ENCODE measurements at regions not wholly inside any gene's neighbourhood (a gene's known extent, or its start where the extent isn't known, plus 50 kb on each side); places are given as distances from the start of the nearest gene placed in this dataset.

DNA sequence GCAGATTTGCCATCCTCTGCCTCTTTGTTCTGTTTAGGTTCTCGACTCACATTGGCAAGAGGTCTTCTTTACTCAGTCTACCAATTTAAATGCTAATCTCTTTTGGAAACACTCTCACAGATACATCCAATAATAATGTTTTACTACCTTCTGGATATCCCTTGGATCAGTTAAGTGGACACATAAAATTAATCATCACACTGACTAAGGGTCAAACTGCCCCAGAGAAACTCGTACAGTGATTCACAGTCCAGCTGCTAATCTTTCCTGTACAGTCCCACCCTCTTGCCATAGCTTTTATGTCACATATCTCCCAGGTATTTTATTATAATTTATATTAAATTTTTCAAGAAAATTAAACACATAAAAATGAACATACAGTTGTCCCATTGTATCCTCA lies 360.8 kb upstream of the RGMA start:
- TF ChIP-seq, protein P1, sequence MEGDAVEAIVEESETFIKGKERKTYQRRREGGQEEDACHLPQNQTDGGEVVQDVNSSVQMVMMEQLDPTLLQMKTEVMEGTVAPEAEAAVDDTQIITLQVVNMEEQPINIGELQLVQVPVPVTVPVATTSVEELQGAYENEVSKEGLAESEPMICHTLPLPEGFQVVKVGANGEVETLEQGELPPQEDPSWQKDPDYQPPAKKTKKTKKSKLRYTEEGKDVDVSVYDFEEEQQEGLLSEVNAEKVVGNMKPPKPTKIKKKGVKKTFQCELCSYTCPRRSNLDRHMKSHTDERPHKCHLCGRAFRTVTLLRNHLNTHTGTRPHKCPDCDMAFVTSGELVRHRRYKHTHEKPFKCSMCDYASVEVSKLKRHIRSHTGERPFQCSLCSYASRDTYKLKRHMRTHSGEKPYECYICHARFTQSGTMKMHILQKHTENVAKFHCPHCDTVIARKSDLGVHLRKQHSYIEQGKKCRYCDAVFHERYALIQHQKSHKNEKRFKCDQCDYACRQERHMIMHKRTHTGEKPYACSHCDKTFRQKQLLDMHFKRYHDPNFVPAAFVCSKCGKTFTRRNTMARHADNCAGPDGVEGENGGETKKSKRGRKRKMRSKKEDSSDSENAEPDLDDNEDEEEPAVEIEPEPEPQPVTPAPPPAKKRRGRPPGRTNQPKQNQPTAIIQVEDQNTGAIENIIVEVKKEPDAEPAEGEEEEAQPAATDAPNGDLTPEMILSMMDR (IDR thresholded peaks at IDR 0.05): no peak
- no peak for TF ChIP-seq POLR2A (IDR thresholded peaks at IDR 0.05)
